Progenitor cell of endocrine pancreas (in vitro differentiated cells): ENCODE measurements at regions not wholly inside any gene's neighbourhood (a gene's known extent, or its start where the extent isn't known, plus 50 kb on each side); places are given as distances from the start of the nearest gene placed in this dataset.
"Not testable (repeated sequence)": the region's sequence is repeated elsewhere in the genome, so short reads cannot be mapped to it uniquely, and the experiment has no call there.

Experiments
- DNase-seq: peaks from one replicate; pipeline ENCODE4 v3.0.0; 2021; ENCODE audit warnings: low spot score; ENCODE audit not compliant: unreplicated experiment
- H3K27ac Mint-ChIP-seq: 2 replicates; pipeline ENCODE4 v1.8.0; 2021; ENCODE audit warnings: mild to moderate bottlenecking, moderate library complexity, mixed read lengths
- H3K27me3 Mint-ChIP-seq: 2 replicates; pipeline ENCODE4 v1.8.0; 2021; ENCODE audit warnings: mixed read lengths
- H3K36me3 Mint-ChIP-seq: 2 replicates; pipeline ENCODE4 v1.8.0; 2022; ENCODE audit warnings: mixed read lengths; ENCODE audit not compliant: insufficient read depth
- H3K4me1 Mint-ChIP-seq: 2 replicates; pipeline ENCODE4 v1.8.0; 2021; ENCODE audit warnings: low read depth, mixed read lengths
- H3K4me3 Mint-ChIP-seq: 2 replicates; pipeline ENCODE4 v1.8.0; 2021; ENCODE audit warnings: low read depth, mild to moderate bottlenecking, moderate library complexity, mixed read lengths
- H3K9me3 Mint-ChIP-seq: 2 replicates; pipeline ENCODE4 v1.8.0; 2021; ENCODE audit warnings: low read depth, mixed read lengths
- TF ChIP-seq, protein P1 (sequence below): fragments of 200-600 bp; sonication (generic); IDR thresholded peaks from one replicate; pipeline ENCODE4 v1.5.0; 2021; ENCODE audit warnings: antibody characterized with exemption, mild to moderate bottlenecking; ENCODE audit not compliant: unreplicated experiment

DNA sequence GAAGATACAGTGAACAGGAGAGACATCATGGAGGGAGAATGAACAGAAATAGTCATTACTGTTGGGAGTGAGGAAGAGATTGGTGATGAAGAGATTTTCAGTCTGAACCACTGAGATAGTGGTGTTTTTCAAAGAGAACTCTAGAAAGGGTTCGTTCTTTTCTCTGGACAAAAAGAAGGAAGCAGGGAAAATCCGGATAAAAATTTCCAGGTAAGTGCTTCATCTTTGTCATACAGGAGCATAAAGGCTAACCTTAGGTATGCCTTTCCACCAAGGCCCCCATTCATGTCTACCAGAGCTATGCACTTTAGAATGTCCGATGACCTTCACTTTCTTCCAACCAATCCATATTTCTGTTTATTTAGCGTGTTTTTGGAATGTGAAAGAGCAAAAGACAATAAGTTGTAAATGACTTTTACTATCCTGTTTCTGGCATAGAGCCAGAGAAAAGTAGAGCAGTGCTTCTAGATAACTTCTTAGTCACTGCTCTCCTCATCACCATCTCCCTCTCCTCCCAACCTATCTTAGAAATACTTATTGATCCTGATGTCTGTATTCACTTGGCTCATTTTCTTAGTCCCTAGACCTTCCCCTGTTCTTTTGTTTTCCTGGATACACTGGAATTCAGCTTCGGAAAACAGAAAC lies 116.5 kb downstream of the TTC6 start:
- DNase-seq, result no peak
- peak overlapping the region; percentile 12 for H3K27ac Mint-ChIP-seq
- no peak overlapping the region for H3K4me3 Mint-ChIP-seq
- H3K27me3 Mint-ChIP-seq, result no peaks in the 10 kb centered on the region
- peaks cover 20% of the 10 kb centered on the region for H3K36me3 Mint-ChIP-seq
- peaks cover 9% of the 10 kb centered on the region for H3K4me1 Mint-ChIP-seq
- TF ChIP-seq, protein P1, sequence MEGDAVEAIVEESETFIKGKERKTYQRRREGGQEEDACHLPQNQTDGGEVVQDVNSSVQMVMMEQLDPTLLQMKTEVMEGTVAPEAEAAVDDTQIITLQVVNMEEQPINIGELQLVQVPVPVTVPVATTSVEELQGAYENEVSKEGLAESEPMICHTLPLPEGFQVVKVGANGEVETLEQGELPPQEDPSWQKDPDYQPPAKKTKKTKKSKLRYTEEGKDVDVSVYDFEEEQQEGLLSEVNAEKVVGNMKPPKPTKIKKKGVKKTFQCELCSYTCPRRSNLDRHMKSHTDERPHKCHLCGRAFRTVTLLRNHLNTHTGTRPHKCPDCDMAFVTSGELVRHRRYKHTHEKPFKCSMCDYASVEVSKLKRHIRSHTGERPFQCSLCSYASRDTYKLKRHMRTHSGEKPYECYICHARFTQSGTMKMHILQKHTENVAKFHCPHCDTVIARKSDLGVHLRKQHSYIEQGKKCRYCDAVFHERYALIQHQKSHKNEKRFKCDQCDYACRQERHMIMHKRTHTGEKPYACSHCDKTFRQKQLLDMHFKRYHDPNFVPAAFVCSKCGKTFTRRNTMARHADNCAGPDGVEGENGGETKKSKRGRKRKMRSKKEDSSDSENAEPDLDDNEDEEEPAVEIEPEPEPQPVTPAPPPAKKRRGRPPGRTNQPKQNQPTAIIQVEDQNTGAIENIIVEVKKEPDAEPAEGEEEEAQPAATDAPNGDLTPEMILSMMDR, result no peak
- peaks cover 3% of the 10 kb centered on the region for H3K9me3 Mint-ChIP-seq

DNA sequence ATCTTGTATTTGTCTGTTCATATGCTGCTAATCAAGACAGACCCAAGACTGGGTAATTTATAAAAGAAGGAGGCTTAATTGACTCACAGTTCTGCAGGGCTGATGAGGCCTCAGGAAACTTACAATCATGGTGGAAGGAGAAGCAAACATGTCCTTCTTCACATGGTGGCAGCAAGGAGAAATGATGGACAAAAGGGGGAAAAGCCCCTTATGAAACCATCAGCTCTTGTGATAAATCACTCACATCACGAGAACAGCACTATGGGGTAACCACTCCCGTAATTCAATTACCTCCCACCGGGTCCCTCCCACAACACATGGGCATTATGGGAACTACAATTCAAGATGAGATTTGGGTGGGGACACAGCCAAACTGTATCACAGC lies 117.0 kb downstream of the TTC6 start:
- peaks cover 24% of the 10 kb centered on the region for H3K36me3 Mint-ChIP-seq
- H3K4me3 Mint-ChIP-seq, H3K9me3 Mint-ChIP-seq, DNase-seq, H3K27me3 Mint-ChIP-seq, H3K4me1 Mint-ChIP-seq: not testable (repeated sequence)
- H3K27ac Mint-ChIP-seq, result peak overlapping the region; percentile 12

DNA sequence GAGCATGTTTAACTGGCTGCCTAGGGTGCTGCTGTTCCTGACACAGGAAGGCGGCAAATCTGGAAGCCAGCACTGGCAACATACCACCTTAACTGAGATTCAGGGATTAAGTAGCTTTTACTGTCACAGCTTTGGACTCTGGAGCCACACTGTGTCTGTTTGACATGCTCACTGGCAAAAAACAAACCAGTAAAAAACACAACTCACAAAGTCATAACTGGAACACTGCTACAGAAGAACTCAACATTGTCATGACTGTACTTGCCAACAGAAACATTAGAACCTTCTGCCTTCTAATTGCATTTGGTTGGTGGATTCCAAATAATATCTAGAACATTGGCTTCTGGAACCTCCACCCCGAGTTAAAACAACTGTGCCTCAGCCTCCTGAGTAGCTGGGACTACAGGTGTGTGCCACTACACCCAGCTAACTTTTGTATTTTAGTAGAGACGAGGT lies 117.6 kb downstream of the TTC6 start:
- TF ChIP-seq, protein P1, result no peak
- Mint-ChIP-seq H3K4me1 (peaks cover 7% of the 10 kb centered on the region), H3K36me3 (peaks cover 27% of the 10 kb centered on the region), H3K27me3 (no peaks in the 10 kb centered on the region), H3K9me3 (peaks cover 3% of the 10 kb centered on the region), H3K4me3 (no peak overlapping the region), H3K27ac (no peak overlapping the region)
- no peak for DNase-seq

DNA sequence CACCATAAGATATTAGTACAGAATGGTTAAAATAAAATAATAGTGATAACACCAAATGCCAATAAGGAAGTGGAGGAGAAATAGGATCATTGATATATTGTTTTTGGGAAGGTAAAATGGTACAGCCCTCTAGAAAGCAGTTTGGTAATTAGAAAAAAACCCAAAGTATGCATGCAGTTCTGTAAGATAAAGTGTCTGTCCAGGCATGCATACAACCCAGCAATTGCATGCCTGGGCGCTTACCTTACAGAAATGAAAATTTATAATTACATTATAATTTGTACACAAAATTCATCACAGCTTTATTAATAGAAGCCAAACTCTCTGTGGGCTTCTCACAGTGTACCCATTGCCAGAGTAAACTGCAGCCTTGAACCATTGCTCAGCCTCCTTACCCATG lies 124.7 kb downstream of the TTC6 start:
- Mint-ChIP-seq H3K9me3 (peaks cover 4% of the 10 kb centered on the region), H3K4me1 (no peaks in the 10 kb centered on the region), H3K4me3 (no peak overlapping the region), H3K27me3 (no peaks in the 10 kb centered on the region), H3K27ac (no peak overlapping the region), H3K36me3 (peaks cover 36% of the 10 kb centered on the region)
- TF ChIP-seq, protein P1, result no peak
- no peak for DNase-seq

DNA sequence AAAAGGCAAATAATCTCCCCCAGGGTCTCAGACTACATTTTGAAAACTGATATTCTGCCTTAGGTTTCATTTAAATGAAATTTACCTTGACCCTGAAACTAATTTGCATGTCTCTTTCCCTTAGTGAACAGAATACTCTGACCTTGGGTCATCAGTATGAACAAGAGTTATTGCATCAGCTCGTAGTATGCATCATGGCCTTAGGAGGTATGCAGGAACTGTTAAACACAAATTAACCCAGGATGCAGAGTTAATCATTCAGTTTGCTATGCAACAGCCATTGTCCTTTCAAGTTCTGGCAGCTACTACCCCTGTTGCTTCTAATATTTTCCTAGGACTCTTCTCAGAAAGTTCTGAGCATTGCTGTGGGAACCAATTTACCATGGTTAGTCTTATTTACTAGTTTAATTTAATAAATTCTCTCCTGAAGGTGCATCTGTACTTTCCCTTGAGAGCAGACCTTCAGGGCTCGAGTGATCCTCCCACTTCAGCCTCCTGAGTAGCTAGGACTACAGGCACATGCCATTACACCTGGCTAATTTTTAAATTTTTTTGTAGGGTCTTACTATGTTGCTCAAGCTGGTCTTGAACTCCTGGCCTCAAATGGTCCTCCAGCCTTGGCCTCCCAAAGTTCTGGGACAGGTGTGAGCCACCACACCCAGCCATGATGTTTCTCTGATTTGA lies 126.7 kb downstream of the TTC6 start:
- H3K27me3 Mint-ChIP-seq, result no peaks in the 10 kb centered on the region
- TF ChIP-seq, protein P1, result no peak
- H3K4me1 Mint-ChIP-seq, result no peaks in the 10 kb centered on the region
- DNase-seq, result no peak
- peaks cover 4% of the 10 kb centered on the region for H3K9me3 Mint-ChIP-seq
- H3K4me3 Mint-ChIP-seq, result no peak overlapping the region
- peaks cover 27% of the 10 kb centered on the region for H3K36me3 Mint-ChIP-seq
- H3K27ac Mint-ChIP-seq, result no peak overlapping the region

DNA sequence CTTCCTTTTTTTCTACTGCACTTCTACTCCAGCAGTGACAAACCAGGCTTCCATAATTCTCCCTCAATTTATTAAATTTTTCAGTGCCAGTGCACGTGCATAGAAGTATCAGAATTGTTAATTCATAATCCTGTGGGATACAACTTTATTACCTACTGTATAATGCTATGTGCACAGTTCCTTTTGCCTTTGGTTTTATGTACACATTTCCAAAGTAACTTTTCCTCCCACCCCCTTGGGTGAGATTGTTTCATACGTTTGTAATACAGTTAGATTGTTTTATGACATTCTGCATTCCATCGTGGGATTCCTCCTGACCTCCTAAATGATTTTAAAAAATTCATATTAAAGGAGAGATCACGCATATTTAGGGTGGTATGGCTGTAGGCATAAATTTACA lies 128.1 kb downstream of the TTC6 start:
- H3K27me3 Mint-ChIP-seq, result no peaks in the 10 kb centered on the region
- no peak overlapping the region for H3K4me3 Mint-ChIP-seq
- peaks cover 23% of the 10 kb centered on the region for H3K36me3 Mint-ChIP-seq
- TF ChIP-seq, protein P1, result no peak
- DNase-seq, result no peak
- no peak overlapping the region for H3K27ac Mint-ChIP-seq
- peaks cover 4% of the 10 kb centered on the region for H3K9me3 Mint-ChIP-seq
- H3K4me1 Mint-ChIP-seq, result no peaks in the 10 kb centered on the region
